ENCODE measurements at regions not wholly inside any gene's neighbourhood (a gene's known extent, or its start where the extent isn't known, plus 50 kb on each side); places are given as distances from the start of the nearest gene placed in this dataset.

DNA sequence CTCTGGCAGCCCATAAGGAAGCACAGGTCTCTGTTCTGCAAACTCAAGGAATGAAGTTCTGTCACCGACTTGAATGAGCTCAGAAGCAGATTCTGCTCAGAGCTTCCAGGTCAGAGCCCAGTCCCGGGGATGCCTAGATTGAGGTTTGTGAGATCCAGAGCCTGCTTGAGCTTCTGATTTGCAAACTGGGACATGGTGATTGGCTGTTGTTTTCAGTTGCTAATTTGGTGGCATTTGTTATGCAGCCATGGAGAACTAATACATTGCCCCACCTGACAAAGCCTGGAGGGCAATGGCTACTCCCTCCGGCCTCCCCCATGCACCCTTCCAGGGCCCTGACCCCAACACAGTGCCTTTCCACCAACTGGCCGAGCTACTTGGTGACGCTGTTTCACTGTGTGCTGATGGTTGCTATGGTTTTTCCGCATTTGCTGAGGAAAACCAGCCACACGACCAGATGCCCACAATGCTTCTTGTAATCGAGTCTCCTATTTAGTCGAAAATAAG lies 379.5 kb upstream of the ATP10A start:
- TF ChIP-seq POLR2A (IDR thresholded peaks at IDR 0.05) (no peak), CTCF (IDR thresholded peaks at IDR 0.05 in 8 of 11, conservative IDR thresholded peaks at IDR 0.05 in 3 of 11) (no peak), POLR2AphosphoS5 (IDR thresholded peaks at IDR 0.05) (no peak)
- DNase-seq: no peak
- Histone ChIP-seq H3K9me3 (peaks cover 0 to 64% (median 11%) of the 10 kb centered on the region in 8 donors), H3K27me3 (replicated peaks in 1 of 7) (no peaks in the 10 kb centered on the region), H3K4me1 (no peaks in the 10 kb centered on the region), H3K27ac (no peak overlapping the region), H3K4me3 (no peak overlapping the region), H3K36me3 (no peaks in the 10 kb centered on the region)
- intact Hi-C loops (cut with DNase I; ENCODE audit: low total_unique reads): no loop called here
- 72 to 87% (median 76%) methylated on average over 9 of the region's 9 CpGs for WGBS, 5 donors

DNA sequence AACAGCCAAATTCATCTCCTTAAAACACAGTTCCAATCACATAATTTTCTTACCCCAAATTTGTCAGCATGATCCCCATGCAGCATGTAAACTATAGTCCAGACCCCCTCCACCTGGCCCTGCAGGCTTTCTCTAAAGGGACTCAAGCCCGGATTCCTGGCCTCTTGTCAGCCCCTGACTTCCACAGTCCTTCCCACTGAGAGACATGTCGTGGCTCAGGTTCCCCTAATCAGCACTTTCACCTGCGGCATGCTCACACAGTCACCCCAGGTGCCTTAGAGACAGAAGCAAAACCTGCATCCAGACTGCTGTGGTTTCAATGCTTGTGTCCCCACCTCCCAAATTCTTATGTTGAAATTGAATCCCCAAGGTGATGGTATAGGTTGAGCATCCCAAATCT lies 372.7 kb upstream of the ATP10A start:
- no peak for DNase-seq
- peaks cover 0 to 20% (median 2%) of the 10 kb centered on the region in 8 donors for H3K9me3 ChIP-seq
- H3K4me3 ChIP-seq: no peak overlapping the region
- intact Hi-C loops (cut with DNase I; ENCODE audit: low total_unique reads): no loop called here
- H3K27me3 ChIP-seq (replicated peaks in 1 of 7): peaks cover 0 to 6% (median 0%) of the 10 kb centered on the region in 7 donors
- 38 to 46% (median 42%) methylated on average over 3 of the region's 3 CpGs for WGBS, 5 donors
- no peaks in the 10 kb centered on the region for H3K36me3 ChIP-seq
- no peak overlapping the region for H3K27ac ChIP-seq
- TF ChIP-seq CTCF (IDR thresholded peaks at IDR 0.05 in 8 of 11, conservative IDR thresholded peaks at IDR 0.05 in 3 of 11): no peak
- no peak for TF ChIP-seq POLR2A (IDR thresholded peaks at IDR 0.05)
- no peak for TF ChIP-seq POLR2AphosphoS5 (IDR thresholded peaks at IDR 0.05)
- H3K4me1 ChIP-seq: no peaks in the 10 kb centered on the region

GRCh38 chr15:26234976-26235767 lies 372.0 kb upstream of the ATP10A start:
- WGBS, 5 donors: 34 to 40% (median 37%) methylated on average over 15 of the region's 15 CpGs
- no peak for DNase-seq
- Histone ChIP-seq H3K4me3 (no peak overlapping the region), H3K9me3 (peaks cover 0 to 13% (median 1%) of the 10 kb centered on the region in 8 donors), H3K36me3 (no peaks in the 10 kb centered on the region), H3K27ac (no peak overlapping the region), H3K27me3 (replicated peaks in 1 of 7) (peaks cover 0 to 6% (median 0%) of the 10 kb centered on the region in 7 donors), H3K4me1 (no peaks in the 10 kb centered on the region)
- intact Hi-C loops (cut with DNase I; ENCODE audit: low total_unique reads): no loop called here
- TF ChIP-seq POLR2AphosphoS5 (IDR thresholded peaks at IDR 0.05) (no peak), POLR2A (IDR thresholded peaks at IDR 0.05) (no peak), CTCF (IDR thresholded peaks at IDR 0.05 in 8 of 11, conservative IDR thresholded peaks at IDR 0.05 in 3 of 11) (no peak)

DNA sequence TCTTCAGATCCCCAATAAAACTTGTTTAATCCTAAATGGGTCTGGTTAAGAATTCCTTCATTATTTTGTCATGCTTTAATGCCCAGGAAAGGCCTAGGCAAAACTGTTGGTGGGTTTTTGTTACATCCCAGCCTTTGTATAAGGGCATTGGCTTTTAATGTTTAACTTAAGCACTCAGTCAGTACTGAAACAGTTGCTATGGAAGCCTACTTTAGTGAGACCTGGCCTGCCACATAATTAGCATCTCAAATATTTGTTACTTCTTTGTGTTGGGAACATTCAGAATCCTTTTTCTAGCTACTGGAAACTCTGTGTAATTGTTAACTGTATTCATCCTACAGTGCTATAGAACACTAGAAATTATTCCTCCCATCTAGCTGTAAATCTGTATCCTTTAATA lies 369.6 kb upstream of the ATP10A start:
- H3K27me3 ChIP-seq (replicated peaks in 1 of 7): peaks cover 0 to 6% (median 0%) of the 10 kb centered on the region in 7 donors
- no peaks in the 10 kb centered on the region for H3K4me1 ChIP-seq
- no peak for DNase-seq
- H3K27ac ChIP-seq: no peak overlapping the region
- H3K4me3 ChIP-seq: no peak overlapping the region
- intact Hi-C loops (cut with DNase I; ENCODE audit: low total_unique reads): no loop called here
- H3K36me3 ChIP-seq: no peaks in the 10 kb centered on the region
- peaks cover 0 to 13% (median 11%) of the 10 kb centered on the region in 8 donors for H3K9me3 ChIP-seq
- TF ChIP-seq POLR2AphosphoS5 (IDR thresholded peaks at IDR 0.05) (no peak), POLR2A (IDR thresholded peaks at IDR 0.05) (no peak), CTCF (IDR thresholded peaks at IDR 0.05 in 8 of 11, conservative IDR thresholded peaks at IDR 0.05 in 3 of 11) (no peak)
